COR-L47 (cell line): ENCODE measurements at regions not wholly inside any gene's neighbourhood (a gene's known extent, or its start where the extent isn't known, plus 50 kb on each side); places are given as distances from the start of the nearest gene placed in this dataset.

ENCODE experiments used
- DNase-seq: peaks from one replicate; lab custom pipeline; 2025; lab: John Stamatoyannopoulos, UW

- DNase-seq = peak; percentile 48
Measured at GRCh38 chr6:17226786-17227233, 54.4 kb upstream of the RBM24 start.

DNA sequence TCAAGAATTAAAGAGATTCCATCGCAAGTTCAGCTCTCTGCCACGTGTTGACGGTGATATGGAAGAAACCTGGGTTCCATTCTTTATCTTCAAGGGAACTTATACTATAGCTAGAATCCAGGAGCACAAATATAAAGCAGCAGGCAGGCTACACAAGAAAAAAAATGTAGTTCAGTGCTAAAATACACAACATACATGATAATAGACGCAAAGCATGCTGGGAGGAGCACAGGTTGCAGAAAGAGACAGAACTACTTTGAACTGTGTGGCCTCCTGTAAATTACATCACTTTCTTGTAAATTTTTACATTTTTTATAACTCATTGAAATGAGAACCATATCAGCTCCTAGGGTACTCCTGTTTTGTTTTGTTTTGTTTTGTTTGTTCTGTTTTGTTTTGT lies 53.8 kb upstream of the RBM24 start:
- DNase-seq = no peak
